ENCODE measurements at regions not wholly inside any gene's neighbourhood (a gene's known extent, or its start where the extent isn't known, plus 50 kb on each side); places are given as distances from the start of the nearest gene placed in this dataset.
"Not testable (repeated sequence)": the region's sequence is repeated elsewhere in the genome, so short reads cannot be mapped to it uniquely, and the experiment has no call there.

DNA sequence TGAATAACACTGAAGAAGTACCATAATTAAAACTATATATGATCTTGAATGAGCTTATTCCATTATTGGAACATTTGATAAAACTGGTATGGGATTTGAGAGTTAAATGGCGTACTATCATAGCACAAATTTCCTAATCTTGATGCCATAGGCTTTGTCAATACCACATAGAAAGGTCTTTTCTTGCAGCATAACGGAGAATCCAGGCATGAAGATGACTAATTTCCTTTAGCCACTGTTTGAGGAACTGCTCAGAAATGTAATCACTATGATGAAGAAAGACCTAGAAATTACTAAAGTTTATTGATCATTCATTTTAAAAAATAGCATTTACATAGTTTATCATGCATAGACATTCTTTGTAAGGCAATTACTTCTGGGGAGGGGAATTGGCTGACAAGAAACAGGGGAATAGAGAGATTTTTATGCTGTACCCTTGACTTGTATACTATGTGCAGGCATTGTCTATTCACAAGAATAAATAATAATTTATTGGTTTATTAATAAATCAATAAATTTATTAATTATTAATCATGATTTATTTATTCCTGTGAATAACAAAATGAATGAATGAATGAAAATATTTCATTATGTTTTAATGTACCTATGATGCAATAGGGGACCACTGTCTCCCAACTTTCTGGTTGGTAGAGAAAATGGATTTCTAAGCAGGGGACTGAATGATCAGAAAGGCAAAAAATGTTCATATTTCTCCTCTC, 2676.6 kb downstream of the PCDH9 start:
- DNase-seq (ENCODE audit: low read depth, low spot score): no peak

DNA sequence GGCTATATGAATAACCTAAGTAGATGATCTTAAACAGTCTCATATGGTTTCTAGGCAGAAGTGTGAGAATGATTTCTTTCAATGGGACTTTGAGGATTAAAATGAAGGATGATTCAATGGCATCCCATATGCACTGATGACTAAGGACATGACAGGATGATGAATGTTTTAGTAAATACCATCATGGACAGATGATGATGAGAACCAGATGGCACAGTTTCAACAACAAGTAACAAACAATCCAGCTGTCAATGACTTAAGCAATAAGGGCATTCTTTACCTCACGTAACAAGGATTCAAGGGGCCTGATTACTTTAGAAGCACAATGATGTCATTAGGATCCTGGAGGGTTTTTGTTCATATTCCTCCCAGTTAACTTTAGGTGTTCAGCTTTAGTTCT, 2678.4 kb downstream of the PCDH9 start:
- DNase-seq (ENCODE audit: low read depth, low spot score): no peak

- no peak for DNase-seq (ENCODE audit: low read depth, low spot score)
Measured at GRCh38 chr13:64546371-64546770, 2683.8 kb downstream of the PCDH9 start.

DNA sequence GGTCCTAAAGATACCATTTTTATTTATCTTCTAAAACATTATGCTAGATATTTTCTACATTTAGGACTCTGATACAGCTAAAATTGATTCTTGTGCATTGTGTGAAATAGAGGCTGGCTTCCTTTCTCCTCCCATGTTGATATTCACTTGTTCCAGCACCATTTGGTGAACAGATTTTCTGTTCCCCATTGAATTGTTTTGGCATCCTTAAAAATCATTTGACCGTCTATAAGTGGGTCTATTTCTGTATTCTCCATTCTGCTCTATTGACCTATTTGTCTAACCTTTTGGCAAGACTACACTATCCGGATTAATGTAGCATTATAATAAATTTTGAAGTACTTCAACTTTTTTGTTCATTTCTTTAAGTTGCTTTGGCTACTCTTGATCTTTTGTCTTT, 2689.2 kb downstream of the PCDH9 start:
- DNase-seq (ENCODE audit: low read depth, low spot score): no peak

- DNase-seq (ENCODE audit: low read depth, low spot score): no peak
Measured at GRCh38 chr13:64540468-64540867, 2689.7 kb downstream of the PCDH9 start.

GRCh38 chr13:64538711-64539110, 2691.4 kb downstream of the PCDH9 start:
- DNase-seq (ENCODE audit: low read depth, low spot score): no peak

DNA sequence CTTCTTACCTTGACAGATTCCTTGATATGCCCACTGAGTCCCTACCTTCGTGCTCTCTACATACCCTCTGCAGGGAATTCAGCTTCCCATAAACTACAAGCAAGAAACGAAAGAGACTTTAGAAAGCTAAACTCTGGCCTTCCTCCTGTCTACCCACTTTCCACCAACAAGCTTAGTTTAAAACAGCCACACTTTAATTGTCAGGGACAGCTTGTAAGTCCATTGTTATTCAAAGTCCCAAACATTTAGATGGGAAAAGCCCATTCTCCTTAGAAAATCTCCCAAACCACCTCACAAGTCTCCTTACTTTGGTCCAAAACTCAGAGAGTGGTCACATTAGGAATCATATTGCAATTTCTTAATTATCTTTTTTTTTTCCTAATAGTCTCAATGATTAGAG, 2695.8 kb downstream of the PCDH9 start:
- DNase-seq (ENCODE audit: low read depth, low spot score): no peak

DNA sequence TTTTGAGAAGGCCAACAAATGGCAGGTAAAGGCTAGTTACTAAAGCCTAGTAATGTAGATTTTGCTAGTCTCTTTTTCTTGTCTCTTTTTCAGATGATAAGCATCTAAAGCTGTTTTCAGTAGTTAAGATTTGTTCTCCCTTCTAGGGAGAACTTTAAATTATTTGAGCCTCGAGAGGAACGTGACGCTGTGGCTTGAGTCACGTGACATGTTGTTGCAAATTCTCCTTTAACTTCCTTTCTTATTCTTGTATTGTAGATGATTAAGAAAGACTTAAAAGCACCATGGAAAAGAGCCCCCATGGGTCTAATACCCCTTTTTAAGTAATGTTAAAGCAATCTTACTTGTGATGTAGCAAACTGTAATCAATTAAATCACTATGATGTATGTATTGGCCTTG, 2698.7 kb downstream of the PCDH9 start:
- no peak for DNase-seq (ENCODE audit: low read depth, low spot score)

DNA sequence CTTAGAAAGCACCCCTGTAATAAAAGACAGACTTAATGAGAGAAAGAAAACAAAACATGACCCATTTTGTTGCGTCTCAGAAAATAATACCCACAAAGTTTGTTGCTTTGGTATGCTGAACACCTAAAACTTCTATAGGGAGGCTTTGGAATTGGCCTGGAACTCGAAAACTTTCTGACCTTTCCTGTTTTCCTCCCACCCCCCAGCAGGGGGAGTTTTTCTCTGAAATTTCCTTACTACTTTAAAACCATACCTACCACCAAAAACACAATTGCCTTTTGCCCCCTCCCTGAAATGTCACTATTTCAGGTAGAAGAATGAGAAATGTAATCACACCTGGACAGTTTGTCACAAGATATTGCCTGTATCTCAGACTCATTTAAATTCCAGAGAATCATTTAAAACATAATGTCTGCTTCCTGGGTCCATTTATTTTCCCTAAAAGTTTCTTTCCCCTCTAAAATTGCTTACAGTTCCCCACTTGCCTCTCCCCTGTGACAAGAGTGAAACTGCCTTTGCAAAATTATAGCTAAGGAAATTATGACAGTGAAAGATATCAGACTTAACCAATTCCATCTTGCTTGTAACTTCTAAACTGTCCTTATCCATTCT, 2700.2 kb downstream of the PCDH9 start:
- DNase-seq (ENCODE audit: low read depth, low spot score): no peak

DNA sequence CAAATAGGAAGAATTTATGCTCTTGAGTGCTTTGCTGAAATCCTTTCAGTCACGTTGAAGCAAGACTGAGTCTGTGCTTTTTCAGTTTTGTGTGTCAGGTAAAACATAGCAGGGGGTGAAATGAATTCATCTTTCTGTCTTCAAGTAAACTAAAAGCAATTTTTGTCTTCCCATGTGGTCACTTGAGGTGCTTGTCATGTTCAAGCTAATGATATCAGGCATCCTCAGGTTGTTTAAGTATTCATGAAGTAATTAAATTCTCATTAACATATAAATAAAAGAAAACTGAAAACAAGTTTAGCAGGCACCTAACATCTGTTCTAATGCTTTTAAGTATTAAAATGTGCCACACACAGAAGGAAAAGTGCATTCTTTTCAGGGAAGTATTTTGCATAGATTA, 2701.3 kb downstream of the PCDH9 start:
- no peak for DNase-seq (ENCODE audit: low read depth, low spot score)

- no peak for DNase-seq (ENCODE audit: low read depth, low spot score)
Measured at GRCh38 chr13:64527561-64527960, 2702.6 kb downstream of the PCDH9 start.

- no peak for DNase-seq (ENCODE audit: low read depth, low spot score)
Measured at GRCh38 chr13:64525687-64526086, 2704.4 kb downstream of the PCDH9 start.

- no peak for DNase-seq (ENCODE audit: low read depth, low spot score)
Measured at GRCh38 chr13:64510747-64511146, 2719.4 kb downstream of the PCDH9 start.

DNA sequence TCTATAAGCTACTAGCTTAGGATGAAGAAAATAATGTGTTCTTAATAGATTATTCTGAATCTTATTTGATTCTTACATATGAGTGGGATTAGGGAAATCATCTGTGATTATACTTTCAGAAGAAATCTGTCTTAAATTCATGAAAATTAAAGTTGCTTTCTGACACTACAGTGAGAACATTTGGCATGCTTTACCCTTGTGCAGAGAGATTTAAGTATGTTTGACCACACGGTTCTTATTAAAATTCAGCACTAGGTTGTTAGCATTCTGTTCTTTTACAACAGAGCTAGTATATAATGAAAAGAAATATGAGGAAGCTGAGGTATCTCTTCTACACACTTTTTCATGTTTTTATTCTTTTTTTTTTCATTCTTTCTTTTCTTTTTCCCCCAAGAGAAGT, 2723.9 kb downstream of the PCDH9 start:
- no peak for DNase-seq (ENCODE audit: low read depth, low spot score)

DNA sequence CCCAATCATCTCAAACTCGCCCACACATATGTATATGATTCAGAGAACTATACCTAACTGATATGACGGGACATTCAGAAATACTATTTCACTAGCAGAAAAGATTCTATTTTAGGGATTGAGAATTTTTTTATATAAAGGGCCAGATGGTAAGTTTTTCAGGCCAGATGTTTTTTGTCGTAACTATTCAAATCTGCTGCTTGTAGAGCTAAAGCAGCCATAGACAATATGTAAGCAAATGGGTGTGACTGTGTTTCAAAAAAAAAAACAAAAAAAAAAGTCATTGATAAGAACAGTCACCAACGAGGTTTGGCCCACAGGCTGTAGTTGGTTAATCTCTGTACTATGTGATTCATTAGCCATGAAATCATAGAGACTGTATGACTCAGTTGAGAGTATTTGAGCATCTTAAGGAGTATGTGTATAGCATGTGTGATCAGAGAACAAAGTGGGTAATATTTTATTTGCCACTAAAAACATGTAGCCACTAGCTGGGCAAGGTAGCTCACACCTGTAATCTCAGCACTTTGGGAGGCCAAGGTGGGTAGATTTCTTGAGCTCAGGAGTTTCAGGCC, 2724.7 kb downstream of the PCDH9 start:
- no peak for DNase-seq (ENCODE audit: low read depth, low spot score)

GRCh38 chr13:64488731-64489130, 2741.4 kb downstream of the PCDH9 start:
- no peak for DNase-seq (ENCODE audit: low read depth, low spot score)

GRCh38 chr13:64482373-64482772, 2747.8 kb downstream of the PCDH9 start:
- no peak for DNase-seq (ENCODE audit: low read depth, low spot score)

- no peak for DNase-seq (ENCODE audit: low read depth, low spot score)
Measured at GRCh38 chr13:64480672-64481071, 2749.5 kb downstream of the PCDH9 start.

DNA sequence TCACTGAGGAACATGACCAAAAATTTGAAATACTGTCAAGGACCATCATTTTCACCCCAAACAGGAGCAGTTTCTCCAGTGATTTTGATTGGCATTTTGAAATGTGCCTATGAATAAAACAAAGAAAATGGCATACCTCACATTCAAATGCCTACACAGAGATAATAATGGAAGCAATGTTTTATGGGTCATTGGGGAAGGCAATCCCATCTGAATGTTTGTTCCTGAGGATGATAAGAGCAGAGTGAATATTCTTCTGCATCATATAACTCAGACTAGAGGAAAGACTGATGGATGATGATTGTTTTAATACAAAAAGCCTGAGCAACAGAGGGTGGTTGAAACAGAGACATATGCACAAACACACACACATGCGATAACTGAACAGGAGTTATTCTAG, 2749.9 kb downstream of the PCDH9 start:
- DNase-seq (ENCODE audit: low read depth, low spot score): no peak

- DNase-seq (ENCODE audit: low read depth, low spot score): no peak
Measured at GRCh38 chr13:64477146-64477545, 2753.0 kb downstream of the PCDH9 start.

GRCh38 chr13:64476041-64476568, 2754.0 kb downstream of the PCDH9 start:
- DNase-seq (ENCODE audit: low read depth, low spot score): not testable (repeated sequence)

- DNase-seq (ENCODE audit: low read depth, low spot score): peak; percentile 4
Measured at GRCh38 chr13:64471916-64472315, 2758.2 kb downstream of the PCDH9 start.

DNA sequence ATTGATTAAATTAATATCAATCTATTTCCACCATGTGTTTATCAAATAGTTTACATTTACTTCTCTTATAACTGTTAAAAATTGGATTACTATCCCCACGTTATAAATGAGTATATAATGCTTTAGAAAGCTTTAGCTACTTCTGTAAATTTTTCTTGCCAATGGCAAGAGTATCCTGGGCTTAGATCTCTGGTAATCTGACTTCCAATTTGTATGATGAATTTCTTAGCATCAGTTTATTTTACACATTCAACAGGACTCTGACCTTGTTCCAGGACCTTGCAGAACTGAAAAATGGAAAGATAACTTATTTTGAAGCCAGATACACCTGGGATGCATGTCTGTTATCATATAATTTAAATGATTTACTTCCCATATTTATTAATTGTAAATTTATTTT, 2759.4 kb downstream of the PCDH9 start:
- DNase-seq (ENCODE audit: low read depth, low spot score): no peak
